NCI-H1105 treated with DMSO at 0.1 percent for 48 hours (cell line): ENCODE measurements at regions not wholly inside any gene's neighbourhood (a gene's known extent, or its start where the extent isn't known, plus 50 kb on each side); places are given as distances from the start of the nearest gene placed in this dataset.

ENCODE experiments used
- DNase-seq: peaks from one replicate; lab custom pipeline; 2025; lab: John Stamatoyannopoulos, UW

DNA sequence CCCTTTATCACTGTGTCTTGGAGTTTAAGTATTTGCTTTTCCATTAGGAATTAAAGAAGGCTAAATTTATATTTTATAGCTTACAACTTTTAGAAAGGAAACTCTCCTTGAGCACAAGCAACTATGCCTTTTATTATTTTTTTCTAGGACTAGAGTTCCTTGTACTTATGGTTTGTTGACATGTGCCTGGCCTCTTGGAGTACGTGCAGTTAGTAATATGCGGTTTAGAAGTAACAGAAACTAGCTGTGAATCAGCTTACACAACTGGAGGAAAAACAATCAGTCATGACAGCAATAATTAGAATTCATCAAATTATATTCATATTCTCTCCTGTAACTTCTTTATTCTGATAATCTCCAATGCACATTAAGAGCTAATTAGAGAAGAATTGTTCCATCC lies 428.7 kb downstream of the AEBP2 start:
- DNase-seq: no peak

DNA sequence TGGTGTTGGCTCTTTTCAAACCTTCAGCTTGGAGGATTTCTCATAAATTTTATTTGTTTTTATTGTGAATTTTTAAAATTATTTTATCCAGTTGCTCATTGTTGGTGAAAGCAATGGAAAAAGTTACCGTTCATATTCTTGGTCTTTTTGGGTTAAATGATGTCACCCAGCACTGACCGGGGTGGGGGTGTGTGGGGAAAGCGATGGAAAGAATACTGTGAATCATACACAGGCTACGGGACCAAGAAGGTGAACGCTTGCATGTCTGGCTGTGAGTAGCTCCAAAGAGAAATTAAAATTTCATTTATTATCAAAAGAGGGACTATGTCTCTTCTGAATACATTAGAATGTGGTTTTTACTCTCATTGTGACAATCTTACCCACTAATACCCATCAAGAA lies 430.1 kb downstream of the AEBP2 start:
- no peak for DNase-seq

DNA sequence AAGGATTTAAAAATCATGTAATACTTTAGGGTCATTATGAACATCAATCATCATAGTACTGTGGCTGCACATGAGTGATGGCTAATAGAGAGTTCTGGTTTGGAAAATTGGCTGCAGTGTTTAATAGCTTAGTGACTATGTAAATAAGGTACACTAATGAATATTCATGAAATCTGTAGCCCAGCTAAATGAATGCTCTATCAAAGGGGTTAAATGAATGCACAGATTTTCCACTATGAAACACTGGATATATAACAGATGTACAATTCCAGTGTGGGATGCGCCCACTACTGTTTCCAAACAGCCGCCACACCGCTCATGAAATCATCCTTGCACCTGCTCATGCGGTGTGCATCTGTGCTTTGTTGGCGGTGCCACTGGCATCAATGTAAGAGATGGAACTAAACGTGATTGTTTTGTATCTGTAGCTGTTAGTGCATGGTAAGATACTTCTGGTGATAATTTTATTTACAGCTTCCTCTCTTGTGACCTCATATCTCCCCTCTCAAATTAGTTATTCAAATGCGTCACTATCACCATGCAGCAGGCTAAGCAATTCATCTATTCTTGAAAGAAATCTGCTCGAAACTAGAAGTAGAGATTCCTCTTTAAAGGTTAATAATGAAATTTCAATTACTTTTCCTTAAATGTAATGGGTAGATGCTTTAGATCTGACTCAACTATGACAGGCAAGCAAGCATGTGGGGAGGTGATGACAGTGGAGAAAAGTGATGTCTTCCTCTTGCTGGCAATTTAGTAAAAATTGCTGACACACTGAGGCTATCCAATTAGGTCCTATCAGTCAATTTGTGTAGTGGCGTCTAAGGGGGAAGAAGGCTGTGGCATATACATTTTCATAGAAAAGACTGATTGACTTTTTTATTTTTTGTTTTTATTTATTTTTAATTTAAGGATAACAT lies 433.6 kb downstream of the AEBP2 start:
- no peak for DNase-seq

DNA sequence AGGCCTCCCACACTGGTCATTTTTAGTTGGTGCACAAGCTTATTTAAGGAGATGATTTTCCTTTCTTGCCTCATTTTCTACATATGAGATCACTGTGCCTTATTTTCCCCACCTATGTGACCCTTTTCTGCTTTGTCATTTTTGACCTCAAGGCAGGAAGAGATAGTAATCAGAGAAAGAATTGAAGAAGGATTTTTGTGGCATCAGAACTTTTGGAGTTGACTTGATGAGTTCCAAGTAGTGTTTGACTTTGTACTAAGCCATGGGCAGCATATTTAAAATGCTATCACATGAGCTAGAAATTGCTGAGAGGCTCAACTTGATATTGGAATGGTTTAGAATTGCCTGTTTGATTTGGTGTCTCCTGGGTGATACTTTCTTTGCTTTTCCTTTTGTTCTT lies 440.8 kb downstream of the AEBP2 start:
- DNase-seq: no peak

DNA sequence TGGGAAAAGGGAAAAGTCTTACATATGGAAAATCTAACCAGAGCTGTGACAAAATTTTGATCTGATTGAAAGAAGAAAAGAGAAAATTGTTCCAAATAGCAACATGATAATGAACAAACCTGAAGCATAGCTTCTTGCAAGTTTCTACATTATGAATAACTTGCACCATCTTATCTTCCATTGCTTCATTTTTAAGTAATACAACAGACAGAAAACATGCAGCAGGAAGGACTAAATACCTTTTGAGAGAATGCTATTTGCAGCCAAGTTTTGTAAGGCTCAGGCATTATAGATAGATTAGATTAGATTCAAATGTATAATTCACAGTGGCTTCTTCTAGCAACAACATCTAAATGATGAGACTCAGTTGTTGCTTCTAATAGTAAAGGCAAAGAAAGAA lies 441.4 kb downstream of the AEBP2 start:
- no peak for DNase-seq

DNA sequence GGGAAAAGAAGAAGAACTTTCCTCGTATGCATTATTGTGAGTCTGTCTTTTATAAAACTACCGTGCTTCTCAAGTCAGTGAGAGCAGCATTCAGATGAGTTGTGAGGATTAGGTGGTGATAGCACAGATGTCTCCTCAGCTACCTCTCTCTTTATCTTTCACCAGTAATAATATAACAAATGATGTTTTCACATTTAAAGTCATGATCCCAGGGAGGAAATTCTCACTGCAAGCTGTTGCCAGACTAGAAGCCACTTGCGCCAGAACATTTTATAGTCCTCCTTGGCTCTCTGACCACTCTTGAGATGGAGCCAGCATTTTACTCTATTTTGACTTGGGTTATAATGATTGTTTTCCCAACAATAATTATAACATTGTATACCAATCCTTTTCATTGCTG lies 443.1 kb downstream of the AEBP2 start:
- no peak for DNase-seq

DNA sequence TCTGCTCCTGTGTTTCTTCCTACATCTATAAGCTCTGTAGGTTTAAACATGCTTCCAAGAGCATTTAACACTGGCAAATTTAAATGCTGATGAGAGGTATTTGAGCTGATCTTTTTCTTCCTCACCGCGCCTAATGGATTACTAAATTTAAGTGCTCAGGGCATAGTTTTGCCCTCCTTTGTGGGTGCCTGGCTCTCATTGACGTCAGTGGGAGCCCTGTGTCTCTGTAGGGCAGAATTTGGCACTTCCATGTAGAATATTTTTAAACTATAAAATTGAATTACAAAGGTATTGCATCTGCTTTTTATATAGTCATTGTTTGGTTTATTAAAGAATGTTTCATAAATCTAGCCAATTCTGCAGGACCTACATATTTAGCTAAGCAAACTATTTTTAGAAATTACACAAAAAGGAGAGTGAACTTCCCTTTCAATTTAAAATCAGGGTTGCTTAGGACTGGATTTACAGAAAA lies 444.8 kb downstream of the AEBP2 start:
- no peak for DNase-seq

DNA sequence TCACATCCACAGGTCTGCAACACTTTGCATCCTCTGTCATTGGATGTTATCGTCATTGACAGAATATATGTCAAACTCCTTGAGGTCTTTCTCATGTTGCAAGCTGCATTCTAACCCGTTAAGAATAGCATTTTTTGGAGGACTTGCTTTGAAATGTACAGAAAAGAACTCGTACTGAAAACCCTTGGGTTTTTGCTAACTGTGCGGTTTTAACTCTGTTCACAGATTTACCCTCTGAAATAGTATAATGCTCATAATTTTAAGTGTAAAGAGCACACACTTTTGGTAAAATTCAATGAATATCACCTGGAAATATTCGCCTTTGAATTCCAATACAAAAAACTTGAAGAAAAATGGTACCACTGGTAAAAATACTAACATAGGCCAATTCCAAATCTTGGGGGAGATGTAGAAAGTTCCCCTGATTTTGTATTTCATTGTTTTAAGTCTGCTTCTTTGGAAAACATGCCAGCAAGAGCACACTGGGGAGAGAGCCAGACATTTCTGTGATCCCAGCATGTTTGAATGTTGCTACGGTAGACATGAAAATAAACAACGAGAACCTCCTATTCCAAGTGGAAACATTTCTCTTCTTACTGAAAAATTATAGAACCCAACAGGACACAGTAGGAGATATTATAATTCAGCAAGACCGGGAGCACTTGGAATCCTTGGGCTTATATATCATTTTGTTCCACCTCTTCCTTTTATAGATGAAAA lies 446.0 kb downstream of the AEBP2 start:
- no peak for DNase-seq

DNA sequence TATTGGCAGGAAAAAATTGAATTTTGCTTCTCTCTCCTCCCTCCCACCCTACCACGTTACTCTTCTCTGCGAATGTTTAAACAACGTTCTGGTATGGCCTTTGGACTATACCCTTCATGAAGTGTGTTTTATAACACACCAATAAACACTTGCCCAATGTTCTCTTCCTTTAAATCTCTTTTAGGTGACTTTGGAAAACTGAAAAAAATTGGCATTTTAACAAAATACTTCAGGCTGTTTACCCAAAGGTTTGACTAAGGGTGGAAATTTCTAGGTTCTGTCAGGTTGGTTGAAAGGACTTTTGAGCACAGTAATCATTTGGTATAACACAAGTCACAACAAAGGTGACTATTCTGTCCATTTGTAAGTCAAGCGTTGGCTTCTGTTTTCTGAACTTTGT lies 446.8 kb downstream of the AEBP2 start:
- DNase-seq: no peak

DNA sequence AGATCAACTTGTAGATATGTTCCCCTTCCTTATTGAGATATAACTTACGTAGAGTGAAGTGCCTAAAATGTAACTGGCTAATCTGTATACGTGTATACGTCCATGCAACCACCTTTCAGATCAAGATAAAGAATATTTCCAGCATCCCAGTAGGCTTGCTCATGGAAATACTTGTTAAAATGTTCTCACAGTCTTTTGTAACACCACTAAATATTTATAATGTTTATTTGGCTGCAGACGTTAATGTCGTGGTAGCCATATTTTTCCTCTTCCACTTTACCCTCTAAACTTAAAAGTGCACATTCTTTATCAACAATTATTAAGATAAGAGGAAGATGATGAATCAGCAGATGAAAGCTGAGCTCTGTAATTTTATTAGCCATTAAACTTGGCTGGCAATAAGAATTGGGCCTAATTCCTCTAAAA lies 447.4 kb downstream of the AEBP2 start:
- no peak for DNase-seq

DNA sequence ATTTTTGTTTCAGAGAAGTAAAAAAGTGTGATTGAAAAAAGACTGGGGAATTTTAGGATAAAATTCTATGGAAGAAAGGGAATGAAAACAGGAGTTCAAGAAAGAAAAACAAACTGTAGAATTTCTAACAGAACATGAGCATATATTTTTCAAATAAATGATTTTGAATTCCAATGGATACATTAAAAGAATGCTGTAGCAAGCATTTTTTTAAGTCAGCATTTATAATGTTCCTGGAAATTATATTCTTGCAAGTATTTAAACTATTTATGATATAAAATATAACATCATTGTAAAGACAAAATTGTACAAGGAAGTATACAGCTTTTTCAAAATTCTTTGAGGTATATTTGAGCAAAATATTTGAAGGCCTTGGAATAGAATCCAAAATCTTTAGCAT lies 450.7 kb downstream of the AEBP2 start:
- no peak for DNase-seq

DNA sequence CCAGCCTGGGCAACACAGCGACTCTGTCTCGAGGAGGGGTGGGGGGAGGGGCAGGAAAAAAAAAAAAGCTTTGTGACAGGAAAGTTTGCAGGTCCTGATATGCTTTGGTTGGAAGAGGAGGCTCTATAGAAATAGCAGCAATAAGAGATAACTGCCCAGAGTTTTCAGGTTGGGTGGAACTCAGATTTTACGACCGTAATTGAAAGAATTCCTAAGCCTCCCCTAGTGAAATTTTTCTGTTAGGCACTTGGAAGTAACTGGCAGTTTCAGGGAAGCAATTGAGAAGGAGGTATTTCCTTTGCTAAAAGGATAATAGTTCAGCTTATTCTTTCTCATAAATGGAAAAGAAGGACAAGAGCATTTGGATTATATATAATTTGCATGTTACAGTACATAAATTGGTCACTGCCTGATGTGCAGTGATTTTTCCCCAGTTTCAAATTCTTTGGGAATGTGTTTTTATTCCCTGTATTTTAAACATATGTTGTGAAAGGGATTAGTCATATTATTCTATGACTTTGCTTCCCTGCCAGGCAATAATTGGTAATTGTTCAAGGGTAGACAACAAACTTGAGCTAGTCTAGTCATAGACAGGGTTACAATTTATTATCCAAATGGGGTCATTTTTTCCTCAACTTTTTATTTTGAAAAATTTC lies 452.8 kb downstream of the AEBP2 start:
- DNase-seq: no peak

DNA sequence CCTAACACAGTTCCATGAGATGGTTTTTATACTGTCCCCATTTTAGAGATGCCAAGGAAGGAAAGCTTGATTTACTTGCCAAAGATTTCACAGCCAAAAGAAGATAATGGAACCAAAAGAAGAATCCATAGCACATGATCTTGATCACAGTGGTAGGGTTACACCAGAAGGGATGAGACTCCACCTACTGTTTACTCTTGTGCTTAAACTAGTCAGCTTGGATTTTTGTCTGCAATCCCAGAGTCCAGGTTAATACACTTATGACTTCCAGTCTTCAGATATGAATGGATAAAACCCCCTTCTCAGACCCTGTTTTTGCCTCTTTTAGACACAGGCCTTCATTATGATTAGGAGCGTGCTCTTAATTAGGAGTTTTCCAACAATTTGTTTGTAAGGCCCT lies 454.2 kb downstream of the AEBP2 start:
- DNase-seq: no peak

DNA sequence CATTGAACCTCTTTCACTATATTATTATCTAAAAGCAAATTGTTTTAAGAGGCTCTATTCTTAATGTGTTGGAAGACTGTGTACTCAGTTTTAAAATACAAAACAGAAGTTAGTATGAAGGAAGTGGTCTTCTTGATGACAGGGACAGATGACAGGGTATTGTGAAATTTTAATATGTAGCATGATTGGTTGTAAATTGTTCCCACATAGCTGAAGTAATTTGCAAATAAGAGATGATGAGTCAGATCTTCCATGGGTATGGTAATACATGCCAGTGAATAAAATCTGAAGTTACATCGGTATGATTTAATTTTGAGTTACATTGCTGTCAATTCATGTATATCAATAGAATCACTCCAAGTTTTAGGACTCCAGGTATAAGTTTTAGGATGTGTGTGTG lies 454.8 kb downstream of the AEBP2 start:
- DNase-seq: no peak

DNA sequence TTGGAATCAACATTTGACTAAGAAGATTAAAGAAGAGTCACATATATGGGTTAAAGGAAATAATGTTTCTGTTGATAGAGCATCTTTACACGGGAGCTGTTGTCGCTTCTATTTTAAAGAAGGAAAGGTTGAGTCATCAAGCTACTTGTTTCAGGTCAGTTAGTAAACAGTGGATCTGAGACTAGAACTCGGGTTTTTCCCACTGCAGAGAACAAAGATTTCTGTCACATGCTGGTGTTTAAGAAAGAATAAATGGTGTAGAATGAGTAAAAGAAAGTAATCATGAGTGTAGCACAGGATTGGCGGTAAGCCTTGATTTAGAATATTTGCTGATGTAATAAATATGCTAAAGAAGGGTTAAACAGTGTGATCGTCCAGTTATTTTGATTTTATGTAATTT lies 455.5 kb downstream of the AEBP2 start:
- no peak for DNase-seq

DNA sequence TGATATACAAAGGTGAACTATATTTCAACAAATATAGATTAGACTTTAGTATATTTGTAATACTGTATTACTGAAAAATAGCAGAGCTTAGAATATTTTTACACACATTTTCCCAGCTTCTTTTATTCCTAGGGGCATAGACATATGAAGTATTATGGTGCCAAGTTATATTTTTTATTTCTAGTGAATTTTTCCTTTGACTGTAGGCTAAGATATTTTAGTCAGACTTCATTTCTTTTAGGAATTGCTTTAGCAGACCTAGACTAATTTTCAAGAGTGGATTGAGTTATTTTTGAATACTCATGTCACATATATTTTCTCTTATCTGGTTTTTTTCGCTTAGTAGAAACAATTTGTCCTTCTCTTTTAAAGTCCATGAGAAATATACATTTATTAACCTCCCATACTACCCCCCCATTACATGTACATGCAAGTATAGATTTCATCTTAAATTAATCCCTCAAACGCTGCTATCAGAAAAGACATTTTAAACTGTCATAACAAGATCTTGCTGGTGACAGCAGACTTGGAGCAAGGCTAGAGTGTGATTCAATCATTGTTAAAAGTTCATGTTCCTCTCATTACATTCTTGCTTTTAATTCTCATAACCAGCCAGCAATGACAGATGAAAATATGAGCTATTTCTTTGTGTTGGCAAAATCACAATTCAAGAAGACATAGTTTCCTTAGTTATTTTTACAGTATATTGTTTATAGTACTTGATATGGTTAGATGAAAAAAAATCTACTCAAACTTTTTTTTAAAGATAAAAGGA lies 456.1 kb downstream of the AEBP2 start:
- DNase-seq: no peak

DNA sequence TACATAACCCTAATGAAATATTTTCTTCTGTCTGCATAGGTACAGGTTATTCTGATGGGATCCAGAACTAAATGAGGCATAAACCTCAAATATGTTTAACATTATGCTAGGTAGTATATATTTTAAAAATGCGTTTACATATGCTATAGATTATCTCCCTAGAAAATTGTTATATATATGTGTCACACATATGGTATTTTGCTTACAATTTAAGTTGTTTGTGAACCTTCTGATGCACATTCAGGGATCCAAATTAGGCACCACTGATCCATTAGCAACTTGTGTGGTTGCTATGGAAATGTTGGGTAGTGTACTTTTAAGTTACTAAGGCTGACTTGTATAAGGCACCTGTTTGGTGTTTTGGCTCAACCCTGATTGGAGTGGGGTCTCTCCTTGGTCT lies 456.7 kb downstream of the AEBP2 start:
- no peak for DNase-seq

DNA sequence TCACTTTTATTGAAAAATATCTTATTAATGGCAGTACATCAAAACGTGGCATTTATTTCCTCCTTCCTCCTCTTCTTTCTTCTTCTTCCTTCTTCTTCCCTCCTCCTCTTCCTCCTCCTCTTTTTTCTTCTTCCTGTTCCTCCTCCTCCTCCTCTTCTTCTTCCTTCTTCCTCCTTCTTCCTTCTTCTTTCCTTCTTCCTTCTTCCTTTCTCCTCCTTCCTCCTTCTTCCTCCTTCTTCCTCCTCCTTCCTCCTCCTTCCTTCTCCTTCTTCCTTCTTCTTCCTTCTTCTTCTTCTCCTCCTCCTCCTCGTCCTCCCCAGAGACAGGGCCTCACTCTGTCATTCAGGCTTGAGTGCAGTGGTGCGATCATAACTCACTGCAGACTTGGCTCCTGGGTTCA lies 457.2 kb downstream of the AEBP2 start:
- DNase-seq: no peak

DNA sequence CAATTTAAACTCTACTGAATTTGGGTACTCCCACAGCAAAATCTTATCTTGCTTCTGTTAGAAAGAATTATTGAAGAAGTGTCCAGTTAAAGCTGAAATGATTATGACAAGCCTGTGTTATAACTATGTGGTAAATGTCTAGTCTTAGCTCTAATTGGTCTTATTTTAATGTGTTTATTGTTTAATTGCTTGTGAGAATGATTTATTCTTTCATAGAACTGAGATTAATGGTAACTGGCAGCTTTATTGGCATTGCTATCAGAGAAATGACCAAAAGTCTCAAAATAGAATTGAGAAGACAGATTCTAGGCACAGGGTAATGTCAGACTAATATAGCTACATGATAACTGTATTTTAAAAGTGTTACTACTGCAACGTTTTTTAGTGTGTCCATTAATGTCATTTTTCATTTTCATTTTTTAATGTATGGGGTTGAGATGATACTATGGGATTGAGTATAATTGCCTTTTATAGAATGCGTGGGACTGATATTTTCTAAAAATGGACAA lies 458.7 kb downstream of the AEBP2 start:
- DNase-seq: no peak

DNA sequence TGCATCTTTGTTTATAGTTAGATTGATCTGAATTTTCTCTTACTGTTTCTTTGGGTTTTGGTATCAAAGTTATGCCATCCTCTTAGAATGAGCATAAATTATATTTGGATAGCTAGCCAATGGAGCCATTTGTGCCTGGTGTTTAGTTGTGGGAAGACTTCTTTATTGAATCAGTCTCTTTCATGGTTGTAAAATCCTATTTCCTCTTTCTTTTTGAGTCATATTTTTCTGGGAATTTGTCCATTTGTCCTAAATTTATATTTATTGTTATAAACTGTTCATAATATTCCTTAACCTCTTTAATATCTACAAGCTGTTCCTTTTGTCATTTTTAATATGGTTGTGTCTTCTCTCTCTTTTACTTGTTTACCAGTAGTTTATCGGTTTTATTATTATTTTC lies 462.5 kb downstream of the AEBP2 start:
- no peak for DNase-seq

DNA sequence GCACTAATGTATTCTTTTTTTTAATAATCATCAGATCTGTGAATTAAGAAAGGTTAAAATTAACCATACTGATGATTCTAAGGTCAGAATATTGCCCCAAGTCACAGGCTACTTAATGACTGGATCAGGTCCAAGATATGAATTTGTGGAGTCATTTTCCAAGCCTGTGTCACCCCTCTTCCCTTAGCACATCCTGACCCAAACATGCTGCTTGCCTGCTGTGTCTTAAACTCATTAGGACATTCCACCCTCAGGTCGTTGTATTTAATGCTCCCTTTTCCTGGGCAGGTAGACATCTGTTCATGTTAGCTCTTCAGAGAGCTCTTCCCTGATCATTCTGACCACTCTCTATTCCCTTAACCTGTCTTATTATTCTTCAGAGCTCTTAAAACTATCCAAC lies 463.5 kb upstream of the PDE3A start:
- DNase-seq: no peak

DNA sequence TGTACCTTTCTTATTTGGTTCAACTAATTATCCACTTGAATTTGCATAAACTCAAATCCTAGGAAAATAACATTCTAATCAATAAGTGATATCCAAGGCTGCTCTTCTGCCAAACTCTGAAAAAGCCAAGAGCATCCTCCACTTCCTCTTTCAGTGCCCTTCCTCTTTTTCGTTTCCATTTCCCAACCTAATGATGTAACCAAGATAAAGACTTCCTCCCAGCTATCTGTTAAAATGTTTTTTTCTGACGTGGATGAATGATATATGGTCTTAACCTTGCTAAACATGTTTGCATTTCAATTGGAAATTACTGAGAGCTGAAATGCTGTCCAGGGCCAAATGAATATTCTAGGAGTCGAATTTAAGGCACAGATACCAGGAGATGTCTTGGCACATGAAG lies 459.5 kb upstream of the PDE3A start:
- DNase-seq: no peak
